Hepatocyte (in vitro differentiated cells): ENCODE measurements at regions not wholly inside any gene's neighbourhood (a gene's known extent, or its start where the extent isn't known, plus 50 kb on each side); places are given as distances from the start of the nearest gene placed in this dataset.

Experiments
- DNase-seq: peaks from one replicate; pipeline ENCODE4 v3.0.0-alpha.2; 2016; ENCODE audit warnings: low spot score
- H2AFZ ChIP-seq: fragments of 200-600 bp; sonication (generic); 2 replicates; pipeline ENCODE4 v1.6.0; 2016; ENCODE audit warnings: antibody characterized with exemption, mild to moderate bottlenecking
- H3K27ac ChIP-seq: fragments of 200-600 bp; sonication (generic); 2 replicates; pipeline ENCODE4 v1.5.1; 2016; ENCODE audit warnings: mild to moderate bottlenecking
- H3K27me3 ChIP-seq: fragments of 200-600 bp; sonication (generic); 2 replicates; pipeline ENCODE4 v1.6.1; 2016
- H3K36me3 ChIP-seq: fragments of 200-600 bp; sonication (generic); replicated peaks from 2 replicates; pipeline ENCODE4 v1.5.1; 2016; ENCODE audit warnings: low read depth; ENCODE audit not compliant: insufficient read depth
- H3K4me1 ChIP-seq: fragments of 200-600 bp; sonication (generic); 2 replicates; pipeline ENCODE4 v1.5.1; 2016; ENCODE audit warnings: mild to moderate bottlenecking, moderate library complexity; ENCODE audit not compliant: insufficient read depth
- H3K4me2 ChIP-seq: fragments of 200-600 bp; sonication (generic); 2 replicates; pipeline ENCODE4 v1.6.0; 2016
- H3K4me3 ChIP-seq: fragments of 200-600 bp; sonication (generic); 2 replicates; pipeline ENCODE4 v1.5.1; 2016; ENCODE audit warnings: mild to moderate bottlenecking
- H3K79me2 ChIP-seq: fragments of 200-600 bp; sonication (generic); 2 replicates; pipeline ENCODE4 v1.6.0; 2017; ENCODE audit warnings: mild to moderate bottlenecking
- H3K9me2 ChIP-seq: fragments of 200-600 bp; sonication (generic); replicated peaks from 2 replicates; pipeline ENCODE4 v1.6.0; 2017; ENCODE audit warnings: mild to moderate bottlenecking; ENCODE audit not compliant: insufficient read depth
- H3K9me3 ChIP-seq: fragments of 200-600 bp; sonication (generic); 2 replicates; pipeline ENCODE4 v1.5.1; 2016; ENCODE audit warnings: low read depth, mild to moderate bottlenecking
- H4K20me1 ChIP-seq: fragments of 200-600 bp; sonication (generic); 2 replicates; pipeline ENCODE4 v1.6.0; 2016; ENCODE audit warnings: mild to moderate bottlenecking; ENCODE audit not compliant: insufficient read depth, poor library complexity, severe bottlenecking
- CTCF ChIP-seq: fragments of 200-600 bp; sonication (generic); IDR thresholded peaks from 2 replicates; pipeline ENCODE4 v1.5.1; 2016; ENCODE audit warnings: antibody characterized with exemption, mild to moderate bottlenecking; ENCODE audit not compliant: poor library complexity
- EZH2 ChIP-seq: fragments of 200-600 bp; sonication (generic); IDR thresholded peaks from 2 replicates; pipeline ENCODE4 v1.6.1; 2016; ENCODE audit warnings: antibody characterized with exemption, mild to moderate bottlenecking, borderline replicate concordance
- EZH2phosphoT487 ChIP-seq: fragments of 200-600 bp; sonication (generic); IDR thresholded peaks from one replicate; pipeline ENCODE4 v1.6.1; 2018; ENCODE audit warnings: antibody characterized with exemption, mild to moderate bottlenecking, low read depth, moderate library complexity; ENCODE audit not compliant: unreplicated experiment, severe bottlenecking
- WGBS: methylation state at CpG from one replicate; pipeline ENCODE4 v1.1.6; 2016; ENCODE audit warnings: low lambda C conversion rate; ENCODE audit errors: missing lambda C conversion rate; 5-methylcytosine and 5-hydroxymethylcytosine counted together

DNA sequence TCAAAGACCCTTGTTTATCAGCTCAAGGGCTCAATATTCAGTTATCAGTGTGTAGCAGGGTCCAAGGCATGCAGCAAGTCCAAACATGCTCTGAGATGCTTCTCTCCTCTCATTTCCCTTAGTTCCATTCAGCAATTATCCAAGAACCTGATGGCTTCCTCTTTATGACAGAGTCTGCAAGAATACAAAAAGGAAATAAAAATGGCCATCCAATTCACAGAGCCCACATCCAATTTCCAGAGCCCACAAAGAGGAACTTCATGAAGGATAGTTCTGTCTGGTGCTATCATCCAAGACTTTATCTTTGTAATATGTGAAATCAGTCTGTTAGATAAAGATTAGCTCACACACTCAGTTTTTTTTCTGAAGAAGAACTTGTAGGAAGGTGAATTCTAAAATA, 217.2 kb downstream of the LACC1 start:
- no peak overlapping the region for H3K27ac ChIP-seq
- TF ChIP-seq EZH2phosphoT487 (no peak), CTCF (no peak), EZH2 (no peak)
- H3K4me1 ChIP-seq: peaks cover 8% of the 10 kb centered on the region
- no peaks in the 10 kb centered on the region for H4K20me1 ChIP-seq
- H3K4me2 ChIP-seq: no peak overlapping the region
- peaks cover under 1% of the 10 kb centered on the region for H3K9me3 ChIP-seq
- no peaks in the 10 kb centered on the region for H3K36me3 ChIP-seq
- H3K4me3 ChIP-seq: no peak overlapping the region
- H3K9me2 ChIP-seq: no peaks in the 10 kb centered on the region
- no peaks in the 10 kb centered on the region for H3K79me2 ChIP-seq
- no peak for DNase-seq
- no peak overlapping the region for H2AFZ ChIP-seq
- H3K27me3 ChIP-seq: no peaks in the 10 kb centered on the region

DNA sequence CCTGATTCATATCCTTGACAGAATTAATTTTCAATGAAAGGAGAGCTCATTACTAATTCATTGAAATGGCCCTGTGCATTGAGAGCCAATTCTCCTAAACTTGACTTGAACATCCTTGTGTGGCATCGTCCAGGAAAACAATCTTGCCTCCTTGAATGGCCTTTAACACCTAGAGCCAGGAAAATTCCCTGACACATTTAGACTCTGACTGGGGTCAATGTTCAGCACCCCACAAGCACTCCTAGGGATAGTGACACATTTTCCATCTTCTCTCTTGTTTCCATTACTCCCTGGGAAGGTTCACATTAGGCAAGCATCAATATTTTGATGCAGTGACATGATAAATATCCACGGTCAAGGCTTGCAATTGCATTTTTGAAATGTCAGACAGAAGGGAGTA, 218.9 kb downstream of the LACC1 start:
- 95% methylated on average over 2 of the region's 2 CpGs for WGBS
- H3K27me3 ChIP-seq: no peaks in the 10 kb centered on the region
- H3K79me2 ChIP-seq: no peaks in the 10 kb centered on the region
- no peak overlapping the region for H2AFZ ChIP-seq
- TF ChIP-seq CTCF (no peak), EZH2phosphoT487 (no peak), EZH2 (no peak)
- no peaks in the 10 kb centered on the region for H3K4me1 ChIP-seq
- DNase-seq: no peak
- H3K9me2 ChIP-seq: no peaks in the 10 kb centered on the region
- peaks cover 5% of the 10 kb centered on the region for H3K9me3 ChIP-seq
- H4K20me1 ChIP-seq: no peaks in the 10 kb centered on the region
- no peak overlapping the region for H3K27ac ChIP-seq
- no peak overlapping the region for H3K4me3 ChIP-seq
- H3K36me3 ChIP-seq: no peaks in the 10 kb centered on the region
- no peak overlapping the region for H3K4me2 ChIP-seq

- 43% methylated on average over 2 of the region's 2 CpGs for WGBS
- no peak for DNase-seq
- H3K36me3 ChIP-seq: no peaks in the 10 kb centered on the region
- no peak overlapping the region for H3K4me3 ChIP-seq
- H3K9me2 ChIP-seq: no peaks in the 10 kb centered on the region
- H3K27me3 ChIP-seq: no peaks in the 10 kb centered on the region
- H3K9me3 ChIP-seq: peaks cover 5% of the 10 kb centered on the region
- TF ChIP-seq EZH2phosphoT487: no peak
- TF ChIP-seq EZH2: no peak
- TF ChIP-seq CTCF: no peak
- no peaks in the 10 kb centered on the region for H4K20me1 ChIP-seq
- H3K4me1 ChIP-seq: peaks cover 22% of the 10 kb centered on the region
- no peak overlapping the region for H2AFZ ChIP-seq
- no peak overlapping the region for H3K4me2 ChIP-seq
- H3K79me2 ChIP-seq: no peaks in the 10 kb centered on the region
- H3K27ac ChIP-seq: no peak overlapping the region
Measured at GRCh38 chr13:44101347-44102083, 221.8 kb downstream of the LACC1 start.
